ENCODE measurements at regions not wholly inside any gene's neighbourhood (a gene's known extent, or its start where the extent isn't known, plus 50 kb on each side); places are given as distances from the start of the nearest gene placed in this dataset.

DNA sequence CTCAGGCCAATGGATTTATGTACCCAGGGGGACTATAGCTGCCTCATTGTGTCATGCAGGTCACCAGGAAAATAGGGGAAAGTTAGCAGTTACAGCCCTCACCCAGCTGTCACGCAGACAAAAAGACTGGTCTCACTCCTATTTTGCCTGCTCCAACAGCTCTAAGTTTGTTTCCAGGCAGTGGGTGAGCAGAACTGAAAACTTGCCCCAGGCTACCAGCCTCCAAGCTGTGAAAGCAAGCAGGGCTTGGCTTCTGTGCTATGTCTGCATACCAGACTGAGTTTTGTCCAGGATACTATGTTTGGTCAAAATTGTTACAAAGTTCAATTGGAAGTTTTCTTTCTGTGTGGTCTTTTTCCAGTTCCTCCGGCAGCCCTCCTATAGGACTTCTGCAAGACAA, 628.4 kb downstream of the FAM133A start (continued):
- TF ChIP-seq JUNB (IDR thresholded peaks at IDR 0.05; ENCODE audit: unreplicated experiment) (no peak), EZH2 (IDR thresholded peaks at IDR 0.05; ENCODE audit: low read depth, unreplicated experiment) (no peak), CREB1 (CRISPR knock-in tag; IDR thresholded peaks at IDR 0.05; ENCODE audit: low read depth) (no peak)
- TF ChIP-seq, protein P1, sequence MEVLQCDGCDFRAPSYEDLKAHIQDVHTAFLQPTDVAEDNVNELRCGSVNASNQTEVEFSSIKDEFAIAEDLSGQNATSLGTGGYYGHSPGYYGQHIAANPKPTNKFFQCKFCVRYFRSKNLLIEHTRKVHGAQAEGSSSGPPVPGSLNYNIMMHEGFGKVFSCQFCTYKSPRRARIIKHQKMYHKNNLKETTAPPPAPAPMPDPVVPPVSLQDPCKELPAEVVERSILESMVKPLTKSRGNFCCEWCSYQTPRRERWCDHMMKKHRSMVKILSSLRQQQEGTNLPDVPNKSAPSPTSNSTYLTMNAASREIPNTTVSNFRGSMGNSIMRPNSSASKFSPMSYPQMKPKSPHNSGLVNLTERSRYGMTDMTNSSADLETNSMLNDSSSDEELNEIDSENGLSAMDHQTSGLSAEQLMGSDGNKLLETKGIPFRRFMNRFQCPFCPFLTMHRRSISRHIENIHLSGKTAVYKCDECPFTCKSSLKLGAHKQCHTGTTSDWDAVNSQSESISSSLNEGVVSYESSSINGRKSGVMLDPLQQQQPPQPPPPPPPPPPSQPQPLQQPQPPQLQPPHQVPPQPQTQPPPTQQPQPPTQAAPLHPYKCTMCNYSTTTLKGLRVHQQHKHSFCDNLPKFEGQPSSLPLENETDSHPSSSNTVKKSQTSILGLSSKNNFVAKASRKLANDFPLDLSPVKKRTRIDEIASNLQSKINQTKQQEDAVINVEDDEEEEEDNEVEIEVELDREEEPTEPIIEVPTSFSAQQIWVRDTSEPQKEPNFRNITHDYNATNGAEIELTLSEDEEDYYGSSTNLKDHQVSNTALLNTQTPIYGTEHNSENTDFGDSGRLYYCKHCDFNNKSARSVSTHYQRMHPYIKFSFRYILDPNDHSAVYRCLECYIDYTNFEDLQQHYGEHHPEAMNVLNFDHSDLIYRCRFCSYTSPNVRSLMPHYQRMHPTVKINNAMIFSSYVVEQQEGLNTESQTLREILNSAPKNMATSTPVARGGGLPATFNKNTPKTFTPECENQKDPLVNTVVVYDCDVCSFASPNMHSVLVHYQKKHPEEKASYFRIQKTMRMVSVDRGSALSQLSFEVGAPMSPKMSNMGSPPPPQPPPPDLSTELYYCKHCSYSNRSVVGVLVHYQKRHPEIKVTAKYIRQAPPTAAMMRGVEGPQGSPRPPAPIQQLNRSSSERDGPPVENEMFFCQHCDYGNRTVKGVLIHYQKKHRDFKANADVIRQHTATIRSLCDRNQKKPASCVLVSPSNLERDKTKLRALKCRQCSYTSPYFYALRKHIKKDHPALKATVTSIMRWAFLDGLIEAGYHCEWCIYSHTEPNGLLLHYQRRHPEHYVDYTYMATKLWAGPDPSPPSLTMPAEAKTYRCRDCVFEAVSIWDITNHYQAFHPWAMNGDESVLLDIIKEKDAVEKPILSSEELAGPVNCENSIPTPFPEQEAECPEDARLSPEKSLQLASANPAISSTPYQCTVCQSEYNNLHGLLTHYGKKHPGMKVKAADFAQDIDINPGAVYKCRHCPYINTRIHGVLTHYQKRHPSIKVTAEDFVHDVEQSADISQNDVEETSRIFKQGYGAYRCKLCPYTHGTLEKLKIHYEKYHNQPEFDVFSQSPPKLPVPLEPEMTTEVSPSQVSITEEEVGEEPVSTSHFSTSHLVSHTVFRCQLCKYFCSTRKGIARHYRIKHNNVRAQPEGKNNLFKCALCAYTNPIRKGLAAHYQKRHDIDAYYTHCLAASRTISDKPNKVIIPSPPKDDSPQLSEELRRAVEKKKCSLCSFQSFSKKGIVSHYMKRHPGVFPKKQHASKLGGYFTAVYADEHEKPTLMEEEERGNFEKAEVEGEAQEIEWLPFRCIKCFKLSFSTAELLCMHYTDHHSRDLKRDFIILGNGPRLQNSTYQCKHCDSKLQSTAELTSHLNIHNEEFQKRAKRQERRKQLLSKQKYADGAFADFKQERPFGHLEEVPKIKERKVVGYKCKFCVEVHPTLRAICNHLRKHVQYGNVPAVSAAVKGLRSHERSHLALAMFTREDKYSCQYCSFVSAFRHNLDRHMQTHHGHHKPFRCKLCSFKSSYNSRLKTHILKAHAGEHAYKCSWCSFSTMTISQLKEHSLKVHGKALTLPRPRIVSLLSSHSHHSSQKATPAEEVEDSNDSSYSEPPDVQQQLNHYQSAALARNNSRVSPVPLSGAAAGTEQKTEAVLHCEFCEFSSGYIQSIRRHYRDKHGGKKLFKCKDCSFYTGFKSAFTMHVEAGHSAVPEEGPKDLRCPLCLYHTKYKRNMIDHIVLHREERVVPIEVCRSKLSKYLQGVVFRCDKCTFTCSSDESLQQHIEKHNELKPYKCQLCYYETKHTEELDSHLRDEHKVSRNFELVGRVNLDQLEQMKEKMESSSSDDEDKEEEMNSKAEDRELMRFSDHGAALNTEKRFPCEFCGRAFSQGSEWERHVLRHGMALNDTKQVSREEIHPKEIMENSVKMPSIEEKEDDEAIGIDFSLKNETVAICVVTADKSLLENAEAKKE (CRISPR knock-in tag; IDR thresholded peaks at IDR 0.05), result no peak
- TF ChIP-seq, protein P2, sequence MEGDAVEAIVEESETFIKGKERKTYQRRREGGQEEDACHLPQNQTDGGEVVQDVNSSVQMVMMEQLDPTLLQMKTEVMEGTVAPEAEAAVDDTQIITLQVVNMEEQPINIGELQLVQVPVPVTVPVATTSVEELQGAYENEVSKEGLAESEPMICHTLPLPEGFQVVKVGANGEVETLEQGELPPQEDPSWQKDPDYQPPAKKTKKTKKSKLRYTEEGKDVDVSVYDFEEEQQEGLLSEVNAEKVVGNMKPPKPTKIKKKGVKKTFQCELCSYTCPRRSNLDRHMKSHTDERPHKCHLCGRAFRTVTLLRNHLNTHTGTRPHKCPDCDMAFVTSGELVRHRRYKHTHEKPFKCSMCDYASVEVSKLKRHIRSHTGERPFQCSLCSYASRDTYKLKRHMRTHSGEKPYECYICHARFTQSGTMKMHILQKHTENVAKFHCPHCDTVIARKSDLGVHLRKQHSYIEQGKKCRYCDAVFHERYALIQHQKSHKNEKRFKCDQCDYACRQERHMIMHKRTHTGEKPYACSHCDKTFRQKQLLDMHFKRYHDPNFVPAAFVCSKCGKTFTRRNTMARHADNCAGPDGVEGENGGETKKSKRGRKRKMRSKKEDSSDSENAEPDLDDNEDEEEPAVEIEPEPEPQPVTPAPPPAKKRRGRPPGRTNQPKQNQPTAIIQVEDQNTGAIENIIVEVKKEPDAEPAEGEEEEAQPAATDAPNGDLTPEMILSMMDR (conservative IDR thresholded peaks at IDR 0.05; ENCODE audit: low read depth in 2 of 2), result no peak

DNA sequence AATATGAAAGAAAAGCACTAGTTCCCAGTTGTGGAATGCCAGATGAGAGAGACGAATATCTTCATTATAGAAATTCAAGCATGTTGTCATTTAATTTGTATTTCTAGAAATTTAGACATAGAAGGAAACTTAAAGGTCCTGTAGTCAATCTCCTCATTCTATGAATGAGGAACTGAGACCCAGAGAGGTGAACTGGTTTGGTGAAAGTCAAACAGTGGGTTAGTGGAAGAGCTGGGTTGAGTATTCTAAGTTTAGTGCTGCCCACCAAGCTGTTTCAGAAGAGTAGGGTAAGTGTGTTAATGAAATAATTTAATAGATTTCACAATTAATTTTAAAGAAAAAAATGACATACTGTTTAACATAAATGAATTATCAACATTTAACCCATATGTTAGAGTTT, 655.2 kb downstream of the FAM133A start:
- Mint-ChIP-seq H3K9me3 (no peaks in the 10 kb centered on the region; the same call in 2 of the 3 replicates), H3K4me1 (peaks cover 4% of the 10 kb centered on the region; the same call in 1 of the 3 replicates), H3K4me3 (no peak overlapping the region), H3K27ac (no peak overlapping the region), H3K36me3 (ENCODE audit: low read depth) (peaks cover 6% of the 10 kb centered on the region; the same call in 2 of the 3 replicates), H3K27me3 (ENCODE audit: insufficient read depth, low read depth, poor library complexity) (no peaks in the 10 kb centered on the region)
- H3K4me2 ChIP-seq, result no peak overlapping the region
- H2AFZ ChIP-seq, result no peak overlapping the region
- no peaks in the 10 kb centered on the region for H3K9me2 ChIP-seq (ENCODE audit: insufficient read depth)
- H4K20me1 ChIP-seq (replicated peaks; ENCODE audit: insufficient read depth), result no peaks in the 10 kb centered on the region
- no peaks in the 10 kb centered on the region for H3K27me3 ChIP-seq (ENCODE audit: insufficient read depth)
- no peak overlapping the region for H3K27ac ChIP-seq (ENCODE audit: low read depth)
- peaks cover 20% of the 10 kb centered on the region for H3K4me1 ChIP-seq (ENCODE audit: insufficient read depth)
- ATAC-seq, result no peak
- no peaks in the 10 kb centered on the region for H3K79me2 ChIP-seq (replicated peaks; ENCODE audit: insufficient read depth)
- DNase-seq (ENCODE audit: low spot score), result no peak
- H3K4me3 ChIP-seq, result no peak overlapping the region
- no peaks in the 10 kb centered on the region for H3F3A ChIP-seq (replicated peaks; ENCODE audit: low read depth)
- H3K36me3 ChIP-seq (ENCODE audit: insufficient read depth), result no peaks in the 10 kb centered on the region
- TF ChIP-seq, protein P1 (CRISPR knock-in tag; IDR thresholded peaks at IDR 0.05), result no peak
- TF ChIP-seq NANOG (IDR thresholded peaks at IDR 0.05; ENCODE audit: borderline replicate concordance), result no peak
- TF ChIP-seq ZNF331 (CRISPR knock-in tag; IDR thresholded peaks at IDR 0.05; ENCODE audit: low read depth), result no peak
- no peak for TF ChIP-seq EZH2 (IDR thresholded peaks at IDR 0.05; ENCODE audit: low read depth, unreplicated experiment)
- no peak for TF ChIP-seq CREB1 (CRISPR knock-in tag; IDR thresholded peaks at IDR 0.05; ENCODE audit: low read depth)

All from GM23338 (cell line).